Heart right ventricle (tissue), 16 donors: ENCODE measurements at regions not wholly inside any gene's neighbourhood (a gene's known extent, or its start where the extent isn't known, plus 50 kb on each side); places are given as distances from the start of the nearest gene placed in this dataset.

Experiments used
- ATAC-seq, 8 donors: fragments of 200-7000 bp; cut with Tn5 transposase; one replicate each; pipeline ENCODE4 v1.9.1; 2020; ENCODE audit warnings: mild to moderate bottlenecking in 8 of 8, moderate library complexity in 8 of 8, moderate number of reproducible peaks in 1 of 8
- DNase-seq, 2 donors: peaks; one replicate each; pipeline ENCODE4 v3.0.0-alpha.2; 2020
- H3K27ac ChIP-seq, 10 donors: fragments of 200-600 bp; sonication (generic) in 2 of 10; one replicate each; pipeline versions ENCODE4 v1.5.0 to v1.8.0; 2020 to 2022; ENCODE audit warnings: mild to moderate bottlenecking in 3 of 10
- H3K27me3 ChIP-seq, 7 donors: fragments of 200-600 bp; one replicate each; pipeline ENCODE4 v1.8.0; 2021 to 2022; ENCODE audit warnings: mild to moderate bottlenecking in 2 of 7
- H3K36me3 ChIP-seq, 9 donors: fragments of 200-600 bp; sonication (generic) in 1 of 9; one replicate each; pipeline versions ENCODE4 v1.5.0 to v1.8.0; 2020 to 2022; ENCODE audit warnings: mild to moderate bottlenecking in 2 of 9
- H3K4me1 ChIP-seq, 9 donors: fragments of 200-600 bp; sonication (generic) in 1 of 9; one replicate each; pipeline versions ENCODE4 v1.5.0 to v1.8.0; 2020 to 2022; ENCODE audit warnings: mild to moderate bottlenecking in 4 of 9
- H3K4me3 ChIP-seq, 10 donors: fragments of 200-600 bp; sonication (generic) in 2 of 10; one replicate each; pipeline versions ENCODE4 v1.5.0 to v1.8.0; 2020 to 2022; ENCODE audit warnings: mild to moderate bottlenecking in 7 of 10, moderate library complexity in 2 of 10
- H3K9me3 ChIP-seq, 11 donors: fragments of 200-600 bp in 10 of 11; sonication (generic) in 2 of 11; one replicate each; pipeline versions ENCODE4 v1.5.0 to v1.8.0; 2013 to 2022; ENCODE audit warnings: mild to moderate bottlenecking in 2 of 11, control low read depth in 1 of 11, moderate library complexity in 1 of 11
- CTCF ChIP-seq, 9 donors: fragments of 200-600 bp; sonication (generic) in 2 of 9; IDR thresholded peaks; one replicate each; pipeline versions ENCODE4 v1.5.0 to v1.8.0; 2021 to 2022; ENCODE audit warnings: antibody characterized with exemption in 9 of 9, mild to moderate bottlenecking in 5 of 9, moderate library complexity in 1 of 9
- WGBS, 2 donors: extraction: QIAGEN DNeasy Blood & Tissue Kit; methylation state at CpG; one replicate each; pipeline ENCODE4 v1.1.7; 2013; ENCODE audit warnings: inconsistent platforms in 1 of 2; 5-methylcytosine and 5-hydroxymethylcytosine counted together
- intact Hi-C, 10 donors: fragments of 100-400 bp; cut with DNase I; formaldehyde crosslinking; loops; one replicate each; pipeline versions ENCODE4 v1.11.1 to v1.14.2; 2022
- donor health status: Arrhythmogenic right ventricular cardiomyopathy.
- donor health status: ischemic (EF 13 %, LVEDD 7.1; RV severe dilation, severe dysfunction).
- donor health status: healthy with polysubstance abuse.
- donor health status: DM: no; HTN: yes; CAD: no.
- donor health status: DM: no; HTN: no; CAD: no.
- donor health status: ischemic (EF 25% LVEDD 6.9; RV normal size, moderate dysfunction).
- donor health status: ischemic (EF 25% LVEDD 5.7; RV mildly dilated, moderate dysfunction).
- donor health status: healthy.
- donor health status: DM: yes; HTN: yes; CAD: no.
- donor health status: Ischemic cardiomyopathy.
- donor health status: ischemic (EF 35%, LVEDD 5.7; RV mildly dilated, moderate dysfunction).
- donor health status: nonischemic (EF 11% LVEDD 7.7; RV severe dilation, severe dysfunction).
- donor health status: DM: yes; HTN: yes; CAD: no.
- donor health status: PGD.
- donor health status: ischemic (EF 29% LVEDD 5.4; RV normal size, mild dysfunction).
- donor health status: nonischemic (EF 23%, LVEDD 6.1; RV moderate dilation, normal function).

- WGBS, 2 donors, result 72 to 73% methylated on average over 21 of the region's 21 CpGs
These were observed 82.0 kb downstream of the MICALL2 start for GRCh38 chr7:1377111-1377909.

GRCh38 chr7:1378610-1379601 lies 80.4 kb downstream of the MICALL2 start:
- WGBS, 2 donors, result 94 to 96% methylated on average over 3 of the region's 3 CpGs
- Histone ChIP-seq H3K9me3 (no peaks in the 10 kb centered on the region), H3K4me1 (no peaks in the 10 kb centered on the region), H3K27me3 (peaks cover 7 to 89% (median 86%) of the 10 kb centered on the region in 7 donors), H3K4me3 (no peak overlapping the region), H3K27ac (no peak overlapping the region), H3K36me3 (no peaks in the 10 kb centered on the region)
- intact Hi-C loops, result no loop called here
- DNase-seq, result no peak
- TF ChIP-seq CTCF (IDR thresholded peaks at IDR 0.05), result no peak
- no peak for ATAC-seq

More at GRCh38 chr7:1377111-1377909, 82.0 kb downstream of the MICALL2 start:
- Histone ChIP-seq H3K4me3 (no peak overlapping the region), H3K27me3 (peaks cover 4 to 88% (median 87%) of the 10 kb centered on the region in 7 donors), H3K36me3 (no peaks in the 10 kb centered on the region), H3K9me3 (no peaks in the 10 kb centered on the region), H3K4me1 (no peaks in the 10 kb centered on the region), H3K27ac (no peak overlapping the region)
- no peak for ATAC-seq
- intact Hi-C loops, result no loop called here
- no peak for DNase-seq
- TF ChIP-seq CTCF (IDR thresholded peaks at IDR 0.05), result no peak

- ATAC-seq, result no peak
These were observed 78.9 kb downstream of the MICALL2 start for GRCh38 chr7:1380231-1380815.

More at GRCh38 chr7:1380231-1380815, 78.9 kb downstream of the MICALL2 start:
- no peak for TF ChIP-seq CTCF (IDR thresholded peaks at IDR 0.05)
- Histone ChIP-seq H3K9me3 (no peaks in the 10 kb centered on the region), H3K4me1 (no peaks in the 10 kb centered on the region), H3K27ac (no peak overlapping the region), H3K27me3 (peaks cover 9 to 96% (median 90%) of the 10 kb centered on the region in 7 donors), H3K36me3 (no peaks in the 10 kb centered on the region), H3K4me3 (no peak overlapping the region)
- WGBS, 2 donors, result 78 to 80% methylated on average over 15 of the region's 15 CpGs
- no peak for DNase-seq
- intact Hi-C loops, result no loop called here
